CD4-positive, CD25-positive, alpha-beta regulatory T cell (primary cell): ENCODE measurements at regions not wholly inside any gene's neighbourhood (a gene's known extent, or its start where the extent isn't known, plus 50 kb on each side); places are given as distances from the start of the nearest gene placed in this dataset.
"Not testable (repeated sequence)": the region's sequence is repeated elsewhere in the genome, so short reads cannot be mapped to it uniquely, and the experiment has no call there.

Source experiments
- ATAC-seq, 2 donors: fragments of 150-1000 bp; cut with Tn5 transposase; one replicate each; pipeline ENCODE4 v1.10.0; 2021; ENCODE audit warnings: low read depth in 2 of 2, moderate number of reproducible peaks in 2 of 2, moderate library complexity in 1 of 2
- DNase-seq, 3 donors: peaks; one replicate each; pipeline versions ENCODE4 v3.0.0 to v3.0.0-alpha.2; 2012 to 2022; ENCODE audit warnings: mixed read lengths in 1 of 3
- H3K27ac ChIP-seq: one replicate; pipeline ENCODE4 v1.7.0; 2013; ENCODE audit warnings: mild to moderate bottlenecking, low read length; ENCODE audit not compliant: insufficient read depth, poor library complexity, severe bottlenecking
- H3K27me3 ChIP-seq: one replicate; pipeline ENCODE4 v1.7.0; 2013; ENCODE audit warnings: low read length; ENCODE audit not compliant: control insufficient read depth, insufficient read depth
- H3K36me3 ChIP-seq: one replicate; pipeline ENCODE4 v1.7.0; 2013; ENCODE audit warnings: mild to moderate bottlenecking, low read length, moderate library complexity; ENCODE audit not compliant: control insufficient read depth, insufficient read depth
- H3K4me1 ChIP-seq: 2 replicates; pipeline ENCODE4 v1.7.0; 2013; ENCODE audit warnings: mild to moderate bottlenecking, low read length; ENCODE audit not compliant: insufficient read depth, control insufficient read depth, poor library complexity, severe bottlenecking
- H3K4me3 ChIP-seq: one replicate; pipeline ENCODE4 v1.7.0; 2013; ENCODE audit warnings: low read depth, mild to moderate bottlenecking, low read length, moderate library complexity
- H3K9me3 ChIP-seq, 2 experiments: 1 replicate in 1 of 2; 2 replicates in 1 of 2; pipeline ENCODE4 v1.7.0; 2013; ENCODE audit warnings: low read length in 2 of 2, mild to moderate bottlenecking in 1 of 2, moderate library complexity in 1 of 2; ENCODE audit not compliant: control insufficient read depth in 2 of 2
- H3K27ac Mint-ChIP-seq, 3 donors: one replicate each; pipeline ENCODE4 v1.8.0; 2020 to 2022; ENCODE audit warnings: mild to moderate bottlenecking in 3 of 3, mixed read lengths in 3 of 3, moderate library complexity in 2 of 3
- H3K27me3 Mint-ChIP-seq: one replicate; pipeline ENCODE4 v1.8.0; 2022; ENCODE audit warnings: mild to moderate bottlenecking, mixed read lengths
- H3K36me3 Mint-ChIP-seq: one replicate; pipeline ENCODE4 v1.8.0; 2020; ENCODE audit warnings: mixed read lengths
- H3K4me1 Mint-ChIP-seq, 4 donors: one replicate each; pipeline ENCODE4 v1.8.0; 2020 to 2022; ENCODE audit warnings: mixed read lengths in 4 of 4, mild to moderate bottlenecking in 1 of 4
- H3K4me3 Mint-ChIP-seq, 4 donors: one replicate each; pipeline ENCODE4 v1.8.0; 2020 to 2022; ENCODE audit warnings: mild to moderate bottlenecking in 4 of 4, mixed read lengths in 4 of 4, moderate library complexity in 3 of 4
- H3K9me3 Mint-ChIP-seq, 7 donors: one replicate each; pipeline ENCODE4 v1.8.0; 2020 to 2022; ENCODE audit warnings: mixed read lengths in 7 of 7, mild to moderate bottlenecking in 3 of 7, moderate library complexity in 2 of 7

- Histone ChIP-seq H3K4me1 (no peaks in the 10 kb centered on the region), H3K9me3 (no peaks in the 10 kb centered on the region), H3K27ac (no peak overlapping the region), H3K27me3 (no peaks in the 10 kb centered on the region), H3K36me3 (no peaks in the 10 kb centered on the region), H3K4me3 (no peak overlapping the region)
- no peak for ATAC-seq
- Mint-ChIP-seq H3K4me3 (no peak overlapping the region), H3K4me1 (no peaks in the 10 kb centered on the region), H3K9me3 (peaks cover 0 to 9% (median 3%) of the 10 kb centered on the region in 7 donors), H3K27me3 (no peaks in the 10 kb centered on the region), H3K27ac (no peak overlapping the region), H3K36me3 (no peaks in the 10 kb centered on the region)
- no peak for DNase-seq
Measured at GRCh38 chr3:62942227-62942626, 67.0 kb upstream of the CADPS start.

- no peaks in the 10 kb centered on the region for H3K36me3 Mint-ChIP-seq
- DNase-seq, result no peak
- H3K4me1 Mint-ChIP-seq, result no peaks in the 10 kb centered on the region
- no peaks in the 10 kb centered on the region for H3K36me3 ChIP-seq
- no peak overlapping the region for H3K27ac Mint-ChIP-seq
- H3K27me3 ChIP-seq, result no peaks in the 10 kb centered on the region
- H3K9me3 Mint-ChIP-seq, result peaks cover 0 to 9% (median 2%) of the 10 kb centered on the region in 7 donors
- ATAC-seq, result no peak
- H3K4me3 Mint-ChIP-seq, result no peak overlapping the region
- no peaks in the 10 kb centered on the region for H3K27me3 Mint-ChIP-seq
- no peak overlapping the region for H3K27ac ChIP-seq
- H3K4me1 ChIP-seq, result no peaks in the 10 kb centered on the region
- no peak overlapping the region for H3K4me3 ChIP-seq
- no peaks in the 10 kb centered on the region for H3K9me3 ChIP-seq
Measured at GRCh38 chr3:62942764-62943163, 67.5 kb upstream of the CADPS start.

GRCh38 chr3:62948921-62949320 lies 73.7 kb upstream of the CADPS start:
- Histone ChIP-seq H3K4me3 (no peak overlapping the region), H3K4me1 (no peaks in the 10 kb centered on the region), H3K36me3 (no peaks in the 10 kb centered on the region), H3K27me3 (no peaks in the 10 kb centered on the region), H3K27ac (no peak overlapping the region), H3K9me3 (no peaks in the 10 kb centered on the region)
- Mint-ChIP-seq H3K27ac (no peak overlapping the region), H3K4me1 (no peaks in the 10 kb centered on the region), H3K9me3 (peaks cover 0 to 2% (median 0%) of the 10 kb centered on the region in 7 donors), H3K4me3 (no peak overlapping the region), H3K27me3 (no peaks in the 10 kb centered on the region), H3K36me3 (no peaks in the 10 kb centered on the region)
- ATAC-seq (no peak), DNase-seq (no peak)

- H3K9me3 Mint-ChIP-seq, result peaks cover 0 to 2% (median 0%) of the 10 kb centered on the region in 7 donors
- H3K27me3 ChIP-seq, result no peaks in the 10 kb centered on the region
- no peak overlapping the region for H3K27ac Mint-ChIP-seq
- H3K36me3 ChIP-seq, result no peaks in the 10 kb centered on the region
- H3K4me3 Mint-ChIP-seq, result no peak overlapping the region
- no peaks in the 10 kb centered on the region for H3K4me1 Mint-ChIP-seq
- H3K9me3 ChIP-seq, result no peaks in the 10 kb centered on the region
- no peaks in the 10 kb centered on the region for H3K4me1 ChIP-seq
- DNase-seq (no peak), ATAC-seq (no peak)
- no peak overlapping the region for H3K27ac ChIP-seq
- H3K27me3 Mint-ChIP-seq, result no peaks in the 10 kb centered on the region
- no peak overlapping the region for H3K4me3 ChIP-seq
- H3K36me3 Mint-ChIP-seq, result no peaks in the 10 kb centered on the region
Measured at GRCh38 chr3:62950210-62950609, 75.0 kb upstream of the CADPS start.

GRCh38 chr3:62951037-62951613 lies 75.9 kb upstream of the CADPS start:
- no peaks in the 10 kb centered on the region for H3K27me3 ChIP-seq
- Mint-ChIP-seq H3K9me3 (peaks cover 0 to 6% (median 0%) of the 10 kb centered on the region in 7 donors), H3K4me1 (no peaks in the 10 kb centered on the region), H3K36me3 (no peaks in the 10 kb centered on the region), H3K27ac (no peak overlapping the region), H3K27me3 (no peaks in the 10 kb centered on the region), H3K4me3 (no peak overlapping the region)
- H3K27ac ChIP-seq, result no peak overlapping the region
- H3K4me1 ChIP-seq, result no peaks in the 10 kb centered on the region
- no peak overlapping the region for H3K4me3 ChIP-seq
- DNase-seq, result no peak
- ATAC-seq, result no peak
- H3K36me3 ChIP-seq, result no peaks in the 10 kb centered on the region
- H3K9me3 ChIP-seq, result no peaks in the 10 kb centered on the region

- not testable (repeated sequence) for H3K36me3 Mint-ChIP-seq, H3K4me1 ChIP-seq, H3K27ac Mint-ChIP-seq, DNase-seq, ATAC-seq, H3K4me3 ChIP-seq, H3K4me1 Mint-ChIP-seq, H3K27me3 Mint-ChIP-seq, H3K9me3 ChIP-seq, H3K9me3 Mint-ChIP-seq, H3K27ac ChIP-seq, H3K27me3 ChIP-seq, H3K36me3 ChIP-seq, H3K4me3 Mint-ChIP-seq
Measured at GRCh38 chr3:62951880-62952279, 76.7 kb upstream of the CADPS start.

GRCh38 chr3:62954580-62954979 lies 79.4 kb upstream of the CADPS start:
- no peaks in the 10 kb centered on the region for H3K4me1 ChIP-seq
- no peak for ATAC-seq

GRCh38 chr3:62955126-62955525 lies 79.9 kb upstream of the CADPS start:
- no peaks in the 10 kb centered on the region for H3K27me3 ChIP-seq
- peaks cover 0 to 6% (median 0%) of the 10 kb centered on the region in 7 donors for H3K9me3 Mint-ChIP-seq
- no peak overlapping the region for H3K27ac ChIP-seq
- DNase-seq (no peak), ATAC-seq (no peak)
- no peaks in the 10 kb centered on the region for H3K27me3 Mint-ChIP-seq
- no peak overlapping the region for H3K27ac Mint-ChIP-seq
- no peak overlapping the region for H3K4me3 Mint-ChIP-seq
- no peaks in the 10 kb centered on the region for H3K36me3 Mint-ChIP-seq
- no peaks in the 10 kb centered on the region for H3K9me3 ChIP-seq
- no peaks in the 10 kb centered on the region for H3K4me1 ChIP-seq
- H3K4me1 Mint-ChIP-seq, result no peaks in the 10 kb centered on the region
- H3K4me3 ChIP-seq, result no peak overlapping the region
- no peaks in the 10 kb centered on the region for H3K36me3 ChIP-seq

More at GRCh38 chr3:62954580-62954979, 79.4 kb upstream of the CADPS start:
- Mint-ChIP-seq H3K36me3 (no peaks in the 10 kb centered on the region), H3K27me3 (no peaks in the 10 kb centered on the region), H3K4me1 (no peaks in the 10 kb centered on the region), H3K4me3 (no peak overlapping the region), H3K27ac (no peak overlapping the region), H3K9me3 (peaks cover 0 to 6% (median 0%) of the 10 kb centered on the region in 7 donors)
- no peaks in the 10 kb centered on the region for H3K36me3 ChIP-seq
- no peak overlapping the region for H3K4me3 ChIP-seq
- no peaks in the 10 kb centered on the region for H3K9me3 ChIP-seq
- H3K27me3 ChIP-seq, result no peaks in the 10 kb centered on the region
- H3K27ac ChIP-seq, result no peak overlapping the region
- DNase-seq, result no peak
